Tibial nerve (tissue), 4 donors: ENCODE measurements at regions not wholly inside any gene's neighbourhood (a gene's known extent, or its start where the extent isn't known, plus 50 kb on each side); places are given as distances from the start of the nearest gene placed in this dataset.

Experiments
- DNase-seq, 2 donors: peaks; one replicate each; pipeline ENCODE4 v3.0.0-alpha.2; 2019; ENCODE audit warnings: low spot score in 2 of 2
- H3K27ac ChIP-seq, 4 donors: fragments of 200-600 bp; sonication (generic) in 3 of 4; one replicate each; pipeline ENCODE4 v1.5.1; 2017 to 2019; ENCODE audit warnings: mild to moderate bottlenecking in 1 of 4
- H3K27me3 ChIP-seq, 2 donors: fragments of 200-600 bp; sonication (generic) in 1 of 2; one replicate each; pipeline versions ENCODE4 v1.5.1 to v1.6.0; 2017 to 2019
- H3K36me3 ChIP-seq, 3 donors: fragments of 200-600 bp; sonication (generic); one replicate each; pipeline ENCODE4 v1.5.1; 2018 to 2019
- H3K4me1 ChIP-seq, 4 donors: fragments of 200-600 bp; sonication (generic) in 3 of 4; one replicate each; pipeline ENCODE4 v1.5.1; 2017 to 2019
- H3K4me3 ChIP-seq, 4 donors: fragments of 200-600 bp; sonication (generic) in 3 of 4; one replicate each; pipeline ENCODE4 v1.5.1; 2017 to 2019; ENCODE audit warnings: mild to moderate bottlenecking in 1 of 4, moderate library complexity in 1 of 4
- H3K9me3 ChIP-seq, 4 donors: fragments of 200-600 bp; sonication (generic) in 3 of 4; one replicate each; pipeline ENCODE4 v1.5.1; 2017 to 2019
- EP300 ChIP-seq, 2 donors: sonication (generic); formaldehyde crosslinking; IDR thresholded peaks; one replicate each; pipeline ENCODE4 v1.6.1; 2017; ENCODE audit warnings: antibody characterized with exemption in 2 of 2, mild to moderate bottlenecking in 1 of 2
- POLR2A ChIP-seq, 2 donors: fragments of 450-650 bp; IDR thresholded peaks; one replicate each; pipeline ENCODE4 v1.6.1; 2017; ENCODE audit warnings: antibody characterized with exemption in 2 of 2, mild to moderate bottlenecking in 2 of 2, moderate library complexity in 2 of 2
- WGBS, 2 donors: methylation state at CpG; one replicate each; pipeline ENCODE4 v1.1.5; 2018; 5-methylcytosine and 5-hydroxymethylcytosine counted together
- TF ChIP-seq, protein P1 (sequence below), 5 experiments: fragments of 200-600 bp in 3 of 5; fragments of 450-650 bp in 2 of 5; sonication (generic) in 3 of 5; IDR thresholded peaks; one replicate each; pipeline ENCODE4 v1.5.1; 2016 to 2019; ENCODE audit warnings: antibody characterized with exemption in 5 of 5, mild to moderate bottlenecking in 3 of 5, moderate library complexity in 2 of 5

DNA sequence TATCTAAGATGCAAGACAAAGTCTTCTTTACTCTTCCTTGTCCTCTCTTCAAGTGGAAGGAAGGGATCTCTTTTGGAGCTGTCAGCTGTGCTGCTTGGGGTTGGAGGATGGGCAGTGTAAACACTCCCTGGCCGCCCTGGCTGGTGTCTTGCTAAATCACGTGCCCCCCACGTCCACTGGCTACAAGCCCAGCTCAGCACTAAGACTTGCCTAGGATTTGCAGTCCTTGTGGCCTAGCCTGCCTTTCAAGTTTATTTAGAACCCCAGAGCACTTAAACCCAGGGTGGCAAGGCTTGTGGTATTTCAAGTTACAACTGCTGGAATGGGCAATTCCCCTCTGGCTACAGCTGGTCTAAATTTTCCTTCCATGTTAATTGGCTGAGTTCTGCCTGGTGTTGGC lies 272.4 kb upstream of the MYO3A start:
- no peaks in the 10 kb centered on the region for H3K4me1 ChIP-seq
- H3K9me3 ChIP-seq = peaks cover 0 to 4% (median 0%) of the 10 kb centered on the region in 4 donors
- no peak for DNase-seq
- no peak overlapping the region for H3K27ac ChIP-seq
- no peak overlapping the region for H3K4me3 ChIP-seq
- no peaks in the 10 kb centered on the region for H3K36me3 ChIP-seq
- TF ChIP-seq EP300 (IDR thresholded peaks at IDR 0.05) (no peak), POLR2A (IDR thresholded peaks at IDR 0.05) (no peak)
- TF ChIP-seq, protein P1, sequence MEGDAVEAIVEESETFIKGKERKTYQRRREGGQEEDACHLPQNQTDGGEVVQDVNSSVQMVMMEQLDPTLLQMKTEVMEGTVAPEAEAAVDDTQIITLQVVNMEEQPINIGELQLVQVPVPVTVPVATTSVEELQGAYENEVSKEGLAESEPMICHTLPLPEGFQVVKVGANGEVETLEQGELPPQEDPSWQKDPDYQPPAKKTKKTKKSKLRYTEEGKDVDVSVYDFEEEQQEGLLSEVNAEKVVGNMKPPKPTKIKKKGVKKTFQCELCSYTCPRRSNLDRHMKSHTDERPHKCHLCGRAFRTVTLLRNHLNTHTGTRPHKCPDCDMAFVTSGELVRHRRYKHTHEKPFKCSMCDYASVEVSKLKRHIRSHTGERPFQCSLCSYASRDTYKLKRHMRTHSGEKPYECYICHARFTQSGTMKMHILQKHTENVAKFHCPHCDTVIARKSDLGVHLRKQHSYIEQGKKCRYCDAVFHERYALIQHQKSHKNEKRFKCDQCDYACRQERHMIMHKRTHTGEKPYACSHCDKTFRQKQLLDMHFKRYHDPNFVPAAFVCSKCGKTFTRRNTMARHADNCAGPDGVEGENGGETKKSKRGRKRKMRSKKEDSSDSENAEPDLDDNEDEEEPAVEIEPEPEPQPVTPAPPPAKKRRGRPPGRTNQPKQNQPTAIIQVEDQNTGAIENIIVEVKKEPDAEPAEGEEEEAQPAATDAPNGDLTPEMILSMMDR (IDR thresholded peaks at IDR 0.05) = no peak
- no peaks in the 10 kb centered on the region for H3K27me3 ChIP-seq
- WGBS, 2 donors = 75 to 84% methylated on average over 3 of the region's 3 CpGs

DNA sequence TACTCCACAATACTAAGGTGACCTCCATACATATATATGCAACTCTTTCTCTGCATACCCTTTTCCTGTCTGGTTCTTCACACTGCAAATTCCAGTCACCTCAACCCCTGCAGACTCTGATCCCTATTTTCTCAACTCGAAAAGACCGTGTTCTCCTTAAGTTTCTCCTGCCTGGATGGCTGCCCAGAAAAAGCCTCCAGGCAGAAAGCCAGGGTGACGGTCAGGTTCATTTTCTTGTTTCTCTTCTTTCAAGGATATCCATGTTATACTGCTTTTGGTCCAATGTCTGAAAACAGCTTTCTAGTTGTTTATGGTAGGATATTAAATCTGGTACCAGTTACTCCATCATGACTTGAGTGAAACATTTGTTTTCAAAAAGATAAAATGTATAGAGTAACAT lies 267.8 kb upstream of the MYO3A start:
- Histone ChIP-seq H3K27me3 (no peaks in the 10 kb centered on the region), H3K27ac (no peak overlapping the region), H3K9me3 (peaks cover 0 to 4% (median 0%) of the 10 kb centered on the region in 4 donors), H3K4me1 (no peaks in the 10 kb centered on the region), H3K36me3 (no peaks in the 10 kb centered on the region), H3K4me3 (no peak overlapping the region)
- TF ChIP-seq EP300 (IDR thresholded peaks at IDR 0.05) (no peak), POLR2A (IDR thresholded peaks at IDR 0.05) (no peak)
- TF ChIP-seq, protein P1 (IDR thresholded peaks at IDR 0.05) = no peak
- WGBS, 2 donors = 45 to 48% methylated on average over 3 of the region's 3 CpGs
- DNase-seq = no peak

DNA sequence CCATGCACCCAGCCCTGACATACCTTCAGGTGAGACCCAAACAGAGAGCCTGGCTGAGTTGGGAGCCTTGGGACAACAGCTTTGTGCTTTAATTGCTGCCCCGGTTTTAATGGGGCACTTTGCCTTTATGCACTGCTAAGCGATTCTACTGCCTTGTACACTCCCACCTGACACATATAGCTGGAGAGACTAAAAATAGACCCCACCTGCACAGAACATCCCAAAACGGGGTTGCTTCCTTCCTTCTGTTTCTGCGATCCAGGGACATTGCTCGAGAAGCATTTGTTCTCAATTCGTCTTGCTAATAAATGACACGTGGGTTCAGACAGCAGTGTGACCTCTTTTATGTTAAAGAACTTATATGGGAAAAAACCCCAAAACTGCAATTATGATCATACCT lies 258.8 kb upstream of the MYO3A start:
- H3K4me1 ChIP-seq = no peaks in the 10 kb centered on the region
- no peaks in the 10 kb centered on the region for H3K36me3 ChIP-seq

DNA sequence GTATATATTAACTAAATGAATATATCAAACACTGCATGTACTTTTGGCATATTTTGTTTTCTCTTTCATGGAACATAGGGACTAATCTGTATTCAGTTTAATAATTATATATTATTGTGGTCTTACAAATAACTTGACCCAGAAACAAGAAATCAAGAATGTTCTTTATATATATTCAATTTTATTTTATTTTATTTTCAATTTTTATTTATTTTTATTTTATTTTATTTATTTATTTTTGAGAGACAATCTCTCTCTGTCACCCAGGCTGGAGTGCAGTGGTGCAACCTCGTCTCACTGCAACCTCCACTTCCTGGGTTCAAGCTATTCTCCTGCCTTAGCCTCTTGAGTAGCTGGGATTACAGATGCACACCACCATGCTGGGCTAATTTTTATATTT lies 258.4 kb upstream of the MYO3A start:
- no peak for DNase-seq
- WGBS, 2 donors = 68 to 77% methylated on average over 1 of the region's 1 CpG
- H3K9me3 ChIP-seq = peaks cover 0 to 4% (median 0%) of the 10 kb centered on the region in 4 donors

More for the DNA sequence above, 258.8 kb upstream of the MYO3A start:
- H3K27ac ChIP-seq = no peak overlapping the region
- no peak overlapping the region for H3K4me3 ChIP-seq
- TF ChIP-seq EP300 (IDR thresholded peaks at IDR 0.05) (no peak), POLR2A (IDR thresholded peaks at IDR 0.05) (no peak)
- TF ChIP-seq, protein P1 (IDR thresholded peaks at IDR 0.05) = no peak
- peaks cover 0 to 4% (median 0%) of the 10 kb centered on the region in 4 donors for H3K9me3 ChIP-seq
- 67 to 76% methylated on average over 7 of the region's 7 CpGs for WGBS, 2 donors
- H3K27me3 ChIP-seq = no peaks in the 10 kb centered on the region
- DNase-seq = no peak

DNA sequence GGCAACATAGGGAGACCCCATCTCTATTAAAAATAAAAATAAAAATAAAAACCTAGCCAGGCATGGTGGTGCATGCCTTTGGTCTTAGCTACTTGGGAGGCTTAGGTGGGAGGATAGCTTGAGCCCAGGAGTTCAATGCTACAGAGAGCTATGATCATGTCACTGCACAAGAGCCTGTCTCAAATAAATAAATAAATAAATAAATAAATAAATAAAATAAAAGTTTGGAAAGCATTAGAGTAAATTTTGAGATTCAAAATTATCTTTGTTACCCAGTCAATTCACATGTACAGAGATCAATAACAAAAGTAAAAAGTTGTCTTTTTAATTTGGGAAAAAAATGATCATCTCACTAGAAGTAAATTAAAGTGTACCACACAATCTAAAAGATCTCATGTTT lies 255.8 kb upstream of the MYO3A start:
- TF ChIP-seq POLR2A (IDR thresholded peaks at IDR 0.05) (no peak), EP300 (IDR thresholded peaks at IDR 0.05) (no peak)
- TF ChIP-seq, protein P1 (IDR thresholded peaks at IDR 0.05) = no peak
- H3K27ac ChIP-seq = no peak overlapping the region
- no peaks in the 10 kb centered on the region for H3K36me3 ChIP-seq
- H3K4me1 ChIP-seq = peaks cover 0 to 12% (median 0%) of the 10 kb centered on the region in 4 donors
- peaks cover 0 to 4% (median 0%) of the 10 kb centered on the region in 4 donors for H3K9me3 ChIP-seq
- DNase-seq = no peak
- H3K27me3 ChIP-seq = no peaks in the 10 kb centered on the region
- no peak overlapping the region for H3K4me3 ChIP-seq

More for the DNA sequence above, 258.4 kb upstream of the MYO3A start:
- Histone ChIP-seq H3K27me3 (no peaks in the 10 kb centered on the region), H3K4me1 (no peaks in the 10 kb centered on the region), H3K27ac (no peak overlapping the region), H3K36me3 (no peaks in the 10 kb centered on the region), H3K4me3 (no peak overlapping the region)
- TF ChIP-seq EP300 (IDR thresholded peaks at IDR 0.05) = no peak
- TF ChIP-seq POLR2A (IDR thresholded peaks at IDR 0.05) = no peak
- TF ChIP-seq, protein P1 (IDR thresholded peaks at IDR 0.05) = no peak
